Chondrocyte (in vitro differentiated cells): ENCODE measurements at regions not wholly inside any gene's neighbourhood (a gene's known extent, or its start where the extent isn't known, plus 50 kb on each side); places are given as distances from the start of the nearest gene placed in this dataset.

Source experiments
- DNase-seq: peaks from one replicate; pipeline ENCODE4 v3.0.0; 2021; ENCODE audit warnings: mixed read lengths, low spot score
- H3K27ac Mint-ChIP-seq: one replicate; pipeline ENCODE4 v1.8.0; 2021; ENCODE audit warnings: mild to moderate bottlenecking, moderate library complexity, mixed read lengths; ENCODE audit not compliant: unreplicated experiment
- H3K27me3 Mint-ChIP-seq: 2 replicates; pipeline ENCODE4 v1.8.0; 2021; ENCODE audit warnings: low read depth, mixed read lengths
- H3K36me3 Mint-ChIP-seq: 2 replicates; pipeline ENCODE4 v1.8.0; 2021; ENCODE audit warnings: low read depth, mixed read lengths
- H3K4me1 Mint-ChIP-seq: 2 replicates; pipeline ENCODE4 v1.8.0; 2021; ENCODE audit warnings: low read depth, mild to moderate bottlenecking, mixed read lengths
- H3K4me3 Mint-ChIP-seq: one replicate; pipeline ENCODE4 v1.8.0; 2021; ENCODE audit warnings: mild to moderate bottlenecking, moderate library complexity, mixed read lengths; ENCODE audit not compliant: unreplicated experiment
- H3K9me3 Mint-ChIP-seq: 2 replicates; pipeline ENCODE4 v1.8.0; 2021; ENCODE audit warnings: low read depth, mixed read lengths
- TF ChIP-seq, protein P1 (sequence below): fragments of 200-600 bp; sonication (generic); IDR thresholded peaks from 2 replicates; pipeline ENCODE4 v1.5.0; 2021; ENCODE audit warnings: antibody characterized with exemption, mild to moderate bottlenecking, moderate library complexity

DNA sequence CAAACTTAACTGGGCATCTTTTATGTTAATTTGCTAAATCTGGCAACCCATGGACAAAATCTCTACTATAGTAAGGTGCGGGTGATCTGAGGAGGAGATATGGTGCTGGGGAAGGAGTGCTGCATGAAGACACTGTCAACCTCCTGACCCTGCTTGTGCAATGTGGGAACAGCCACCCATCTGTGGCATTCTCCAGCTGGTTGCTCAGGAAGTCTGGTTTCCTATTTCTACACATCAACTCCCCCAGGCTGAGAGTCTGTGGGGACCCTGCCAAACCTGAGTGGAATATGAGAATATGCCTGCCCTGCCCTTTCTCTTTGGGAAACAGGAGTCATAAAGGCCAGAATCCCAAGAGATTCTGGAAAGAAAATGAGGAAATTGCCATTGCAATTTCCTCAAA is 60.1 kb upstream of the PAX3 start:
- no peak overlapping the region for H3K4me3 Mint-ChIP-seq
- TF ChIP-seq, protein P1, sequence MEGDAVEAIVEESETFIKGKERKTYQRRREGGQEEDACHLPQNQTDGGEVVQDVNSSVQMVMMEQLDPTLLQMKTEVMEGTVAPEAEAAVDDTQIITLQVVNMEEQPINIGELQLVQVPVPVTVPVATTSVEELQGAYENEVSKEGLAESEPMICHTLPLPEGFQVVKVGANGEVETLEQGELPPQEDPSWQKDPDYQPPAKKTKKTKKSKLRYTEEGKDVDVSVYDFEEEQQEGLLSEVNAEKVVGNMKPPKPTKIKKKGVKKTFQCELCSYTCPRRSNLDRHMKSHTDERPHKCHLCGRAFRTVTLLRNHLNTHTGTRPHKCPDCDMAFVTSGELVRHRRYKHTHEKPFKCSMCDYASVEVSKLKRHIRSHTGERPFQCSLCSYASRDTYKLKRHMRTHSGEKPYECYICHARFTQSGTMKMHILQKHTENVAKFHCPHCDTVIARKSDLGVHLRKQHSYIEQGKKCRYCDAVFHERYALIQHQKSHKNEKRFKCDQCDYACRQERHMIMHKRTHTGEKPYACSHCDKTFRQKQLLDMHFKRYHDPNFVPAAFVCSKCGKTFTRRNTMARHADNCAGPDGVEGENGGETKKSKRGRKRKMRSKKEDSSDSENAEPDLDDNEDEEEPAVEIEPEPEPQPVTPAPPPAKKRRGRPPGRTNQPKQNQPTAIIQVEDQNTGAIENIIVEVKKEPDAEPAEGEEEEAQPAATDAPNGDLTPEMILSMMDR, result no peak

DNA sequence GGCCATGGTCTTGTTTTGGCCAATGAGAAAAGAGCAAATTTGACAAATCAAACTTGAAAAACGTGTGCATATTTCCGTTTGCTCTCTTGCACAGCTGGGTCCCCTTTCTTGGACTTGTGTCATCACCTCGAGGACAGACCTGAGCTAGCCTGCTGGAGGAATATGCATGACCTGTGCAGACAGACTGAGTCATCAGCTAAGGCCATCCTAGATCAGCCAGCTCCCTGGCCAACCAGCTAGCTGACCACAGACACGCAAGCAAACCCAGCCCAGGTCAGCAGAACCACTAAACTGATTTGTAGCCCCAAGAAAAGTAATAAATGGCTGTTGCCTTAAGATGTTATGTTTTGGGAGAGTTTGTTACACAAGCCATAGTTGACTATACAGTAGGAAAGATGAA is 61.3 kb upstream of the PAX3 start:
- TF ChIP-seq, protein P1, result no peak
- Mint-ChIP-seq H3K27ac (no peak overlapping the region), H3K4me3 (no peak overlapping the region), H3K36me3 (no peaks in the 10 kb centered on the region), H3K4me1 (peaks cover 9% of the 10 kb centered on the region), H3K27me3 (no peaks in the 10 kb centered on the region), H3K9me3 (no peaks in the 10 kb centered on the region)
- no peak for DNase-seq

More for the DNA sequence above, 60.1 kb upstream of the PAX3 start:
- no peaks in the 10 kb centered on the region for H3K36me3 Mint-ChIP-seq
- H3K4me1 Mint-ChIP-seq, result peaks cover 5% of the 10 kb centered on the region
- H3K27ac Mint-ChIP-seq, result peak overlapping the region; percentile 42
- H3K27me3 Mint-ChIP-seq, result no peaks in the 10 kb centered on the region
- no peak for DNase-seq
- no peaks in the 10 kb centered on the region for H3K9me3 Mint-ChIP-seq

DNA sequence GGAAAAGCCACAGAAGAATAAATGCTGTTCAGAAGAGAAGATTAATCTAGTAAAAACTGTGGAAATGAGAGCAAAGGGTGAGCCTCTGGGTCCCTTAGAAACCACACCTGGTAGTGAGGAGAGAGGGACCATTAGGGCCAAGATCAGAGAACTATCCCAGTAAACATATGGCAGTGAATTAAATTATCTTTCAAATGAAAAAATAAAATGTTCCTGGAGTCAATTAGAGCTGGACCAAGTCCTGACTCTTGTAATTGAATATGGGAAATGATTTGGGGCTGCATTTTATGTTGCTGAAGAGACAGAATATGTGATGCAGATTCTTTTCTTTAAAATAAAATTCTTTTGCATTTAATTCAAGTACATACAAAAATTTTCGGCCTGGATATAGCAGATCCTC is 62.2 kb upstream of the PAX3 start:
- H3K4me3 Mint-ChIP-seq, result no peak overlapping the region
- DNase-seq, result no peak
- H3K27ac Mint-ChIP-seq, result no peak overlapping the region
- no peaks in the 10 kb centered on the region for H3K27me3 Mint-ChIP-seq
- no peaks in the 10 kb centered on the region for H3K9me3 Mint-ChIP-seq
- peaks cover 9% of the 10 kb centered on the region for H3K4me1 Mint-ChIP-seq
- H3K36me3 Mint-ChIP-seq, result no peaks in the 10 kb centered on the region
- TF ChIP-seq, protein P1, result no peak

DNA sequence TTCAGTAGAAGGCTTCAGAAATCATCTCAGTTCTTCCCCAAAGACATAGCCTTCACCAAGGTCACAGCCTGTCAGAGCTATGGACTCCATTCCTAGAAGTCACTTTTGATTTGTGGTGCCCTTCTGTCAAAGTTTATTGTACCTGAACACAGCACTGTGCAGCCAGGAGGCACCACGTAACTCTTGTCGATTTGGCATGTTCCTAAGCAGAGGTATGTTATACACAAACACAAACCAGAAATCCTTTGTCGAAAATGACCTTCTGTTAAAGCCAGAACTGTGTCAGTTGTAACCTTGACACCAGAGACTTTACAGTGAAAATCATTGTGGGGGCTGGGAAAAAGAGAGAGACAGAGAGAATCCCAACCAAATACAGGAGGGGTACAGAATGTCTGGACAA is 62.6 kb upstream of the SGPP2 start:
- Mint-ChIP-seq H3K4me1 (peaks cover 9% of the 10 kb centered on the region), H3K4me3 (no peak overlapping the region), H3K9me3 (no peaks in the 10 kb centered on the region), H3K27ac (no peak overlapping the region), H3K36me3 (no peaks in the 10 kb centered on the region), H3K27me3 (no peaks in the 10 kb centered on the region)
- TF ChIP-seq, protein P1, result no peak
- DNase-seq, result no peak

DNA sequence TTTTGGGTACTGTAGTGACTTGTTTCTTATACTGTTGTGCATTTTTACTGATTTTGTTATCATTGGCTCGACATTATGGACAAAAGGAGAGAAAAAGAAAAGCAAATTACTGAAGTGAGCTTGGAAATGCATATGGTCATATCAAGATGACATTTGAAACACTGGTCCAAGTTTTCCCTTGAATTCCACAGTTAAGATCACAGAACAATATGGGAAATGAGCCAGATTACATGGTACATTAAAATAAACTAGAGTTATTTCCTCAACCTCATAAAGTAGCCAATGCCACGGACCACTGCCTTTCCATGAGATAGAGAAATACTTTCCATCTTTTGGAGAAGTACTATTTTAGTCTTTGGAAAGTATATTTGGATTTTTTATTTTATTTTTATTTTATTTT is 62.0 kb upstream of the SGPP2 start:
- Mint-ChIP-seq H3K4me3 (no peak overlapping the region), H3K36me3 (no peaks in the 10 kb centered on the region), H3K9me3 (no peaks in the 10 kb centered on the region), H3K4me1 (peaks cover 9% of the 10 kb centered on the region), H3K27me3 (no peaks in the 10 kb centered on the region), H3K27ac (no peak overlapping the region)
- TF ChIP-seq, protein P1, result no peak
- no peak for DNase-seq
